H1 (cell line): ENCODE measurements at regions not wholly inside any gene's neighbourhood (a gene's known extent, or its start where the extent isn't known, plus 50 kb on each side); places are given as distances from the start of the nearest gene placed in this dataset.

ENCODE experiments used
- CTCF ChIA-PET: fragments of 300-600 bp; sonication (Branson Sonifier 250); formaldehyde crosslinking; loops from one replicate; lab custom pipeline; 2021; ENCODE audit not compliant: partially characterized antibody; lab: Charles Lee
- POLR2A ChIA-PET: fragments of 300-600 bp; sonication (Branson Sonifier 250); formaldehyde crosslinking; loops from one replicate; lab custom pipeline; 2021; ENCODE audit warnings: inconsistent platforms; ENCODE audit not compliant: partially characterized antibody; lab: Charles Lee
- DNase-seq, 2 experiments: peaks; one replicate each; pipeline versions ENCODE4 v3.0.0 to v3.0.0-alpha.2; 2010 to 2022; ENCODE audit warnings: low spot score in 2 of 2, low read depth in 1 of 2, mixed read lengths in 1 of 2
- FAIRE-seq: peaks from 2 replicates; lab custom pipeline; 2011; peaks lifted over from hg19 to GRCh38; lab: Jason Lieb, UNC
- H2AFZ ChIP-seq: 2 replicates; pipeline ENCODE4 v1.8.1; 2012; ENCODE audit warnings: low read length, inconsistent platforms
- H2AK5ac ChIP-seq: 2 replicates; pipeline ENCODE4 v1.6.1; 2013; ENCODE audit warnings: low read depth, low read length
- H2BK120ac ChIP-seq: replicated peaks from 2 replicates; pipeline ENCODE3; 2013; ENCODE audit warnings: low read depth, low read length, inconsistent platforms
- H2BK12ac ChIP-seq: 2 replicates; pipeline ENCODE4 v1.6.1; 2013; ENCODE audit warnings: low read depth, low read length
- H2BK15ac ChIP-seq: 2 replicates; pipeline ENCODE4 v1.6.1; 2013; ENCODE audit warnings: low read length
- H2BK20ac ChIP-seq: 2 replicates; pipeline ENCODE4 v1.6.1; 2013; ENCODE audit warnings: low read length
- H2BK5ac ChIP-seq: 2 replicates; pipeline ENCODE4 v1.6.1; 2013; ENCODE audit warnings: low read depth, low read length
- H3K14ac ChIP-seq: 2 replicates; pipeline ENCODE4 v1.6.1; 2013; ENCODE audit warnings: inconsistent platforms; ENCODE audit not compliant: insufficient read length
- H3K18ac ChIP-seq: 2 replicates; pipeline ENCODE4 v1.6.1; 2013; ENCODE audit warnings: low read length; ENCODE audit errors: extremely low read depth
- H3K23ac ChIP-seq: 2 replicates; pipeline ENCODE4 v1.6.1; 2013; ENCODE audit warnings: inconsistent platforms; ENCODE audit not compliant: insufficient read length
- H3K23me2 ChIP-seq: 2 replicates; pipeline ENCODE4 v1.6.1; 2013; ENCODE audit warnings: low read depth, low read length
- H3K27ac ChIP-seq: 2 replicates; pipeline ENCODE4 v1.6.1; 2011; ENCODE audit warnings: low read depth, low read length, inconsistent platforms
- H3K27me3 ChIP-seq, 4 experiments: replicated peaks in 1 of 4; 1 replicate in 1 of 4; 2 replicates in 3 of 4; pipeline versions ENCODE4 v1.6.1 to v1.8.1; 2011 to 2013; ENCODE audit warnings: low read length in 3 of 4, mild to moderate bottlenecking in 3 of 4, inconsistent platforms in 2 of 4, mixed read lengths in 2 of 4, moderate library complexity in 1 of 4; ENCODE audit not compliant: control insufficient read depth in 3 of 4, insufficient read depth in 3 of 4; ENCODE audit errors: extremely low read depth in 1 of 4
- H3K36me3 ChIP-seq, 4 experiments: 2 replicates each; pipeline versions ENCODE4 v1.6.1 to v1.8.1; 2011 to 2013; ENCODE audit warnings: mild to moderate bottlenecking in 4 of 4, low read length in 3 of 4, moderate library complexity in 2 of 4, control low read depth in 1 of 4, inconsistent platforms in 1 of 4; ENCODE audit not compliant: insufficient read depth in 4 of 4, control insufficient read depth in 2 of 4
- H3K4ac ChIP-seq: replicated peaks from 2 replicates; pipeline ENCODE3; 2013; ENCODE audit warnings: low read length, low read depth, mixed read lengths, inconsistent platforms; ENCODE audit not compliant: insufficient read length
- H3K4me1 ChIP-seq, 4 experiments: replicated peaks in 1 of 4; 1 replicate in 1 of 4; 2 replicates in 3 of 4; pipeline versions ENCODE4 v1.6.1 to v1.8.1; 2011 to 2013; ENCODE audit warnings: low read length in 3 of 4, inconsistent platforms in 2 of 4, mixed read lengths in 1 of 4; ENCODE audit not compliant: insufficient read depth in 4 of 4, control insufficient read depth in 3 of 4
- H3K4me2 ChIP-seq, 2 experiments: 2 replicates each; pipeline versions ENCODE4 v1.6.1 to v1.8.1; 2011 to 2013; ENCODE audit warnings: low read depth in 2 of 2, low read length in 2 of 2, control low read depth in 1 of 2, inconsistent platforms in 1 of 2, mild to moderate bottlenecking in 1 of 2; ENCODE audit not compliant: insufficient read depth in 1 of 2
- H3K4me3 ChIP-seq, 4 experiments: fragments of 200-600, 300-600 bp in 1 of 4; sonication (generic), shearing (Covaris generic), sonication (Bioruptor Twin) in 1 of 4; 2 replicates each; pipeline versions ENCODE4 v1.5.1 to v1.8.1; 2011 to 2016; ENCODE audit warnings: low read length in 4 of 4, low read depth in 3 of 4, control low read depth in 2 of 4, inconsistent platforms in 2 of 4, mild to moderate bottlenecking in 2 of 4, mixed read lengths in 1 of 4, moderate library complexity in 1 of 4; ENCODE audit not compliant: insufficient read depth in 2 of 4; ENCODE audit errors: extremely low read depth in 1 of 4
- H3K56ac ChIP-seq: replicated peaks from 2 replicates; pipeline ENCODE3; 2013; ENCODE audit warnings: low read depth, mild to moderate bottlenecking, mixed read lengths, low read length, inconsistent platforms; ENCODE audit not compliant: insufficient read length
- H3K79me1 ChIP-seq: 2 replicates; pipeline ENCODE4 v1.6.1; 2013; ENCODE audit warnings: low read depth, low read length, control low read depth
- H3K79me2 ChIP-seq, 2 experiments: 2 replicates each; pipeline versions ENCODE4 v1.6.1 to v1.8.1; 2012 to 2013; ENCODE audit warnings: low read length in 2 of 2, mild to moderate bottlenecking in 2 of 2, inconsistent platforms in 1 of 2; ENCODE audit not compliant: insufficient read depth in 2 of 2, control insufficient read depth in 1 of 2
- H3K9ac ChIP-seq, 4 experiments: replicated peaks in 1 of 4; 1 replicate in 1 of 4; 2 replicates in 3 of 4; pipeline versions ENCODE4 v1.6.1 to v1.8.1; 2011 to 2013; ENCODE audit warnings: low read depth in 3 of 4, low read length in 3 of 4, control low read depth in 2 of 4, mild to moderate bottlenecking in 2 of 4, moderate library complexity in 2 of 4, inconsistent platforms in 1 of 4; ENCODE audit errors: extremely low read depth in 1 of 4
- H3K9me3 ChIP-seq, 2 experiments: 2 replicates each; pipeline versions ENCODE4 v1.6.1 to v1.8.1; 2012 to 2013; ENCODE audit warnings: mild to moderate bottlenecking in 2 of 2, moderate library complexity in 2 of 2, control low read depth in 1 of 2, inconsistent platforms in 1 of 2, low read depth in 1 of 2, low read length in 1 of 2, mixed read lengths in 1 of 2; ENCODE audit not compliant: insufficient read depth in 2 of 2
- H4K20me1 ChIP-seq, 2 experiments: replicated peaks in 1 of 2; 2 replicates each; pipeline versions ENCODE3 to v1.8.1; 2011 to 2013; ENCODE audit warnings: inconsistent platforms in 2 of 2, low read length in 2 of 2, mild to moderate bottlenecking in 1 of 2; ENCODE audit not compliant: insufficient read depth in 2 of 2, control insufficient read depth in 1 of 2
- H4K5ac ChIP-seq: 2 replicates; pipeline ENCODE4 v1.6.1; 2013; ENCODE audit warnings: low read length, low read depth, mixed read lengths, inconsistent platforms; ENCODE audit not compliant: insufficient read length
- H4K8ac ChIP-seq: 2 replicates; pipeline ENCODE4 v1.8.0; 2013; ENCODE audit warnings: mild to moderate bottlenecking, moderate library complexity, low read length, inconsistent platforms; ENCODE audit not compliant: insufficient read depth; ENCODE audit errors: extremely low read depth
- H4K91ac ChIP-seq: replicated peaks from 2 replicates; pipeline ENCODE3; 2013; ENCODE audit warnings: low read length, mixed read lengths, inconsistent platforms; ENCODE audit not compliant: insufficient read length
- CTBP2 ChIP-seq: IDR thresholded peaks from 2 replicates; pipeline ENCODE4 v1.7.0; 2011; ENCODE audit warnings: borderline replicate concordance, mild to moderate bottlenecking, moderate library complexity, mixed read lengths, low read length; ENCODE audit not compliant: insufficient read depth, insufficient read length
- GABPA ChIP-seq: IDR thresholded peaks from 2 replicates; pipeline ENCODE4 v1.6.1; 2011; ENCODE audit warnings: mild to moderate bottlenecking, low read length, moderate library complexity, borderline replicate concordance; ENCODE audit not compliant: insufficient read depth
- GTF2F1 ChIP-seq: IDR thresholded peaks from 2 replicates; pipeline ENCODE4 v1.6.1; 2012; ENCODE audit warnings: low read depth, low read length, improper control_type of control experiment, borderline replicate concordance
- NANOG ChIP-seq: IDR thresholded peaks from 2 replicates; pipeline ENCODE4 v1.6.1; 2011; ENCODE audit warnings: low read length, low read depth, mild to moderate bottlenecking, inconsistent platforms; ENCODE audit not compliant: insufficient read depth, poor library complexity, severe bottlenecking
- POU5F1 ChIP-seq: IDR thresholded peaks from 2 replicates; pipeline ENCODE4 v1.6.1; 2011; ENCODE audit warnings: low read depth, mild to moderate bottlenecking, low read length, moderate library complexity
- RBBP5 ChIP-seq: IDR thresholded peaks from 2 replicates; pipeline ENCODE4 v1.7.1; 2012; ENCODE audit warnings: low read depth, mild to moderate bottlenecking, inconsistent platforms, low read length, moderate library complexity, borderline replicate concordance
- RNF2 ChIP-seq: fragments of 200-900, 300-1000 bp; sonication (generic); IDR thresholded peaks from 2 replicates; pipeline ENCODE4 v1.7.1; 2016; ENCODE audit warnings: borderline replicate concordance, low read depth, mild to moderate bottlenecking, antibody characterized with exemption, low read length; ENCODE audit not compliant: poor library complexity, severe bottlenecking; ENCODE audit errors: missing control alignments
- SP1 ChIP-seq: IDR thresholded peaks from 2 replicates; pipeline ENCODE4 v1.6.1; 2011; ENCODE audit warnings: low read depth, low read length
- WGBS, 2 experiments: shearing (Covaris generic) in 1 of 2; methylation state at CpG; one replicate each; pipeline versions ENCODE4 v1.1.6 to v1.1.7; 2013 to 2015; ENCODE audit warnings: low lambda C conversion rate in 2 of 2, mixed read lengths in 2 of 2, inconsistent platforms in 1 of 2, low coverage in 1 of 2, missing lambda C conversion rate in 1 of 2; ENCODE audit not compliant: insufficient replicate concordance in 2 of 2, insufficient coverage in 1 of 2, insufficient read length in 1 of 2; ENCODE audit errors: extremely low coverage in 1 of 2, missing lambda C conversion rate in 1 of 2; 5-methylcytosine and 5-hydroxymethylcytosine counted together
- TF ChIP-seq, protein P1 (sequence below): IDR thresholded peaks from 2 replicates; pipeline ENCODE4 v1.6.1; 2011; ENCODE audit warnings: low read length, improper control_type of control experiment

DNA sequence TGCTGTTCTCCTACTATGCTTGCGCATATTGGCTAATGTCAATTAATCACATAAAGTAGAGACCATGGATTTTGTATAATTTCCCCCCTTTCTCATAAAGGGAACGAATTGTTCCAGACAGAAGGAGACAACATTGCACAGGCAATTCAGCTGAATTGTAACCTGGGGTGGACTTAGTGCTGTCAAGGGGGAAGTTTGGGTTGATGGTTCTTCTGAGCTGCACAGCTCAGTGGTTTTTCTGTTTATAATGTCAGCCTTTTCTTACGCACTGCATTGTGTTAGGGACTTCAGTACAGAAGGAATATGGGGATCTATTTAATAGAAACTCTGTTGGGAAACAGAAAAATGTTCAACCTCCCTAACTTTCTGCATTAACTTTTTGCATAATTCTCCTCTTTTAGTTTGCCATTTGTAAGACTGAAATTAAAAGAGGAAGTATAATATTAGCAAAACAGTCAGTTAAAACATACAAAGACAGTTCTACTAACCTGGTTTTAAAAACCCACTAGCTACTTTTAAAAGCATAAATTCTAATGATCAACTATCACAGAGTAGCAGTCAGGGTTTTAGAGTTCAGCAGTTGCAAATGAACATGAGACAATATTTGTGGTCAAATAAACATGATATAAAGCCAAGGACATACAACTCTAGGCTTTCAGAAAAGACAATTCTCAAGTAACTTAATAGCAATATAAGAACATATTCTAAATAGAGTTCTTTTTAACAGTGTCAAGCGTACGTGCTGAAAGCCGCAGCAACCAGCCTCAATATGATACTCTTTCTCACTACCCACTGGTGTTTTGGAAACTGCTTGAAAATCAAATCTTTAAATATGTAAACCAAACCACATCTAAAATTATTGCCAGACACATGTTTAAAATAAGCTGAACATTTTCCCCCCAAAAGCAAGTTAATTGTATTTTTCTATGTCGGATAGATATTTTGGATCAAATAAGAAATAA lies 393.0 kb downstream of the FSCB start:
- Histone ChIP-seq H2BK12ac (no peak overlapping the region), H4K8ac (no peak overlapping the region), H3K36me3 (no peaks in the 10 kb centered on the region; a peak in 1 of 8 replicates), H3K9ac (no peak overlapping the region), H3K4me2 (no peak overlapping the region), H3K79me2 (no peaks in the 10 kb centered on the region), H2BK15ac (no peak overlapping the region), H4K91ac (no peak overlapping the region), H3K23ac (no peak overlapping the region), H3K4me1 (no peaks in the 10 kb centered on the region), H4K20me1 (no peaks in the 10 kb centered on the region), H4K5ac (no peak overlapping the region), H2BK120ac (no peak overlapping the region), H3K18ac (no peak overlapping the region), H2BK5ac (no peak overlapping the region), H2AK5ac (no peak overlapping the region), H3K79me1 (no peaks in the 10 kb centered on the region), H3K56ac (no peak overlapping the region), H2BK20ac (no peak overlapping the region), H3K4ac (no peak overlapping the region), H3K27ac (no peak overlapping the region), H3K9me3 (peaks cover 10 to 11% of the 10 kb centered on the region in 2 experiments), H3K4me3 (no peak overlapping the region), H2AFZ (0 out of 2 replicates have a peak overlapping the region, but pooled peaks have one; percentile 54), H3K23me2 (no peaks in the 10 kb centered on the region), H3K27me3 (no peaks in the 10 kb centered on the region), H3K14ac (no peak overlapping the region)
- DNase-seq: no peak
- CTCF ChIA-PET: interaction anchor here (0.7 to 0.8 kb wide), 2 partner anchors 53 to 733 kb away, joined by 3 to 4 read pairs; no protein-coding TSS in a partner anchor
- TF ChIP-seq RNF2 (no peak), RBBP5 (no peak), GTF2F1 (no peak), GABPA (no peak), NANOG (no peak), SP1 (no peak), POU5F1 (no peak), CTBP2 (no peak)
- TF ChIP-seq, protein P1, sequence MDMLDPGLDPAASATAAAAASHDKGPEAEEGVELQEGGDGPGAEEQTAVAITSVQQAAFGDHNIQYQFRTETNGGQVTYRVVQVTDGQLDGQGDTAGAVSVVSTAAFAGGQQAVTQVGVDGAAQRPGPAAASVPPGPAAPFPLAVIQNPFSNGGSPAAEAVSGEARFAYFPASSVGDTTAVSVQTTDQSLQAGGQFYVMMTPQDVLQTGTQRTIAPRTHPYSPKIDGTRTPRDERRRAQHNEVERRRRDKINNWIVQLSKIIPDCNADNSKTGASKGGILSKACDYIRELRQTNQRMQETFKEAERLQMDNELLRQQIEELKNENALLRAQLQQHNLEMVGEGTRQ: no peak
- WGBS, 2 experiments: 98% methylated on average over 7 of the region's 7 CpGs; no CpG with 5 or more reads in 1 of the 2 experiments
- FAIRE-seq: no peak
- POLR2A ChIA-PET: no interaction called here
